Ishikawa (cell line): ENCODE measurements at regions not wholly inside any gene's neighbourhood (a gene's known extent, or its start where the extent isn't known, plus 50 kb on each side); places are given as distances from the start of the nearest gene placed in this dataset.

Experiments used
- CEBPB ChIP-seq: IDR thresholded peaks from 2 replicates; pipeline ENCODE4 v1.6.1; 2012
- CREB1 ChIP-seq: IDR thresholded peaks from 2 replicates; pipeline ENCODE4 v1.6.1; 2012; ENCODE audit warnings: low read depth
- EGR1 ChIP-seq: IDR thresholded peaks from 2 replicates; pipeline ENCODE4 v1.6.1; 2012
- EP300 ChIP-seq: IDR thresholded peaks from 2 replicates; pipeline ENCODE4 v1.6.1; 2012; ENCODE audit warnings: borderline replicate concordance
- FOXM1 ChIP-seq: IDR thresholded peaks from 2 replicates; pipeline ENCODE4 v1.6.1; 2012; ENCODE audit warnings: low read depth, borderline replicate concordance
- NFIC ChIP-seq: IDR thresholded peaks from 2 replicates; pipeline ENCODE4 v1.6.1; 2012
- RAD21 ChIP-seq: IDR thresholded peaks from 2 replicates; pipeline ENCODE4 v1.6.1; 2012; ENCODE audit warnings: low read depth
- TAF1 ChIP-seq: IDR thresholded peaks from 2 replicates; pipeline ENCODE4 v1.6.1; 2012; ENCODE audit warnings: low read depth, mild to moderate bottlenecking
- TCF12 ChIP-seq: IDR thresholded peaks from 2 replicates; pipeline ENCODE4 v1.6.1; 2012; ENCODE audit warnings: low read depth
- TEAD4 ChIP-seq: IDR thresholded peaks from 2 replicates; pipeline ENCODE4 v1.6.1; 2012
- YY1 ChIP-seq: IDR thresholded peaks from 2 replicates; pipeline ENCODE4 v1.6.1; 2012; ENCODE audit warnings: low read depth
- ZBTB7A ChIP-seq: IDR thresholded peaks from 2 replicates; pipeline ENCODE4 v1.6.1; 2012; ENCODE audit warnings: low read depth
- TF ChIP-seq, protein P1 (sequence below): IDR thresholded peaks from 2 replicates; pipeline ENCODE4 v1.6.1; 2012; ENCODE audit warnings: low read depth, mild to moderate bottlenecking
- TF ChIP-seq, protein P2 (sequence below): IDR thresholded peaks from 2 replicates; pipeline ENCODE4 v1.6.1; 2012
- TF ChIP-seq, protein P3 (sequence below): IDR thresholded peaks from 2 replicates; pipeline ENCODE4 v1.6.1; 2012

DNA sequence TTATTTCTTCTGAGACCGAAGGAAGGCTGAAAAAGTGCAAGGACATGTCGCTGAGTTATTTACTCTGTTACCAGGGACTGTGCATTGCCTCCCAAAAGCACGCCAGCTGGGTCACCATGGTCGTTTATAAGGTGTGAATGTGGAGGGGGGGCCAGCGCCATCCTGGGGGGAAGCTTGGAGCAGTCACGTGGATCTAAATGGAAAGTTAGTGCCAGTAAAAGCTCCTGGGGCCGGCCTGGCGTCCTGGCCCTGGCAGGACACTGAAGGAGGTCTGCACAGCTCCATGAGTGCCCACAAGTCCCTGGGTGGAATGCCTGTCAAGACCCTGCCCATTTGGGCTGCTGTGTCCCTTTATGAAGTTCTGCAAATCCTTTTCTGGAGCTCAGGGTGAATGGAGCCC is 82.6 kb downstream of the C16orf95 start:
- TF ChIP-seq CREB1 (no peak), RAD21 (no peak), YY1 (no peak), ZBTB7A (no peak), EGR1 (no peak), TCF12 (no peak), TAF1 (no peak), EP300 (no peak), FOXM1 (no peak), NFIC (no peak), CEBPB (no peak), TEAD4 (no peak)
- TF ChIP-seq, protein P1, sequence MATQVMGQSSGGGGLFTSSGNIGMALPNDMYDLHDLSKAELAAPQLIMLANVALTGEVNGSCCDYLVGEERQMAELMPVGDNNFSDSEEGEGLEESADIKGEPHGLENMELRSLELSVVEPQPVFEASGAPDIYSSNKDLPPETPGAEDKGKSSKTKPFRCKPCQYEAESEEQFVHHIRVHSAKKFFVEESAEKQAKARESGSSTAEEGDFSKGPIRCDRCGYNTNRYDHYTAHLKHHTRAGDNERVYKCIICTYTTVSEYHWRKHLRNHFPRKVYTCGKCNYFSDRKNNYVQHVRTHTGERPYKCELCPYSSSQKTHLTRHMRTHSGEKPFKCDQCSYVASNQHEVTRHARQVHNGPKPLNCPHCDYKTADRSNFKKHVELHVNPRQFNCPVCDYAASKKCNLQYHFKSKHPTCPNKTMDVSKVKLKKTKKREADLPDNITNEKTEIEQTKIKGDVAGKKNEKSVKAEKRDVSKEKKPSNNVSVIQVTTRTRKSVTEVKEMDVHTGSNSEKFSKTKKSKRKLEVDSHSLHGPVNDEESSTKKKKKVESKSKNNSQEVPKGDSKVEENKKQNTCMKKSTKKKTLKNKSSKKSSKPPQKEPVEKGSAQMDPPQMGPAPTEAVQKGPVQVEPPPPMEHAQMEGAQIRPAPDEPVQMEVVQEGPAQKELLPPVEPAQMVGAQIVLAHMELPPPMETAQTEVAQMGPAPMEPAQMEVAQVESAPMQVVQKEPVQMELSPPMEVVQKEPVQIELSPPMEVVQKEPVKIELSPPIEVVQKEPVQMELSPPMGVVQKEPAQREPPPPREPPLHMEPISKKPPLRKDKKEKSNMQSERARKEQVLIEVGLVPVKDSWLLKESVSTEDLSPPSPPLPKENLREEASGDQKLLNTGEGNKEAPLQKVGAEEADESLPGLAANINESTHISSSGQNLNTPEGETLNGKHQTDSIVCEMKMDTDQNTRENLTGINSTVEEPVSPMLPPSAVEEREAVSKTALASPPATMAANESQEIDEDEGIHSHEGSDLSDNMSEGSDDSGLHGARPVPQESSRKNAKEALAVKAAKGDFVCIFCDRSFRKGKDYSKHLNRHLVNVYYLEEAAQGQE: no peak
- TF ChIP-seq, protein P2, sequence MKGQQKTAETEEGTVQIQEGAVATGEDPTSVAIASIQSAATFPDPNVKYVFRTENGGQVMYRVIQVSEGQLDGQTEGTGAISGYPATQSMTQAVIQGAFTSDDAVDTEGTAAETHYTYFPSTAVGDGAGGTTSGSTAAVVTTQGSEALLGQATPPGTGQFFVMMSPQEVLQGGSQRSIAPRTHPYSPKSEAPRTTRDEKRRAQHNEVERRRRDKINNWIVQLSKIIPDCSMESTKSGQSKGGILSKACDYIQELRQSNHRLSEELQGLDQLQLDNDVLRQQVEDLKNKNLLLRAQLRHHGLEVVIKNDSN: no peak
- TF ChIP-seq, protein P3, sequence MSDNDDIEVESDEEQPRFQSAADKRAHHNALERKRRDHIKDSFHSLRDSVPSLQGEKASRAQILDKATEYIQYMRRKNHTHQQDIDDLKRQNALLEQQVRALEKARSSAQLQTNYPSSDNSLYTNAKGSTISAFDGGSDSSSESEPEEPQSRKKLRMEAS: no peak

DNA sequence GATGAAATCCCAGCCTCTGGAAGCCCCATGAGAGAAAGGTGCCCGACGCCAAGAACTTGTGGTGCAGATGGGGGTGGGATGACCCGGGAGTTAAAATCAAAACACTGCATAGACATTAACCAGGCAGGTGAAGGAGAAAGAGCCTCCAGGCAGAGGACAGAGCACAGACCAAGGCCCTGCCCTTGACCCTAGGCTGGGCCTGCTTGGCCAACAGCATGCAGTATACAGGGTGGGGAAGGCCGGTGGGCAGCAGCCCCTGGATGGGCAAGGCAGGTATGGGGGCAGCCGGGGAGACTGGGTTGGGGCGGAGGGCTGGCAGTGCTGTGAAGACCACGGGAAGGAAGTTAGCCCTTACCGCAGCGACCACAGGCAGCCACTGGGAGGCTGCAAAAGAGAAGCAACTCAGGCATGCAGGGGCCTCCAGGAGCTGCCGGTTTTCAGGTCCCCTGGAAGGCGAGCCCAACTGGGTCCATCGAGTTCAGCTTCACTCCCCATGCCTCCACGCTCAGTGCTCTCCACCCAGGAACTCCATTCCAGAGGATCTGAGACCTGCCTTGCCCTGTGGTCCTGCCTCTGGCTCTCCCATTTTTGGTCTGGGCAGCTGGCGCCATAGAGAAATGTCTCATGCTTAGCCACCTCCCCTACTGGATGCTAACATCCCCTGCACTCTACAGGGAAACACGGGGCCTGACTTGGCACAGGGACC is 81.2 kb downstream of the C16orf95 start:
- TF ChIP-seq CEBPB (no peak), TAF1 (no peak), EGR1 (no peak), CREB1 (no peak), FOXM1 (no peak), RAD21 (no peak), NFIC (no peak), EP300 (no peak), TCF12 (no peak), ZBTB7A (no peak)
- TF ChIP-seq, protein P2: no peak
- TF ChIP-seq, protein P3: no peak
- TF ChIP-seq, protein P1: no peak

DNA sequence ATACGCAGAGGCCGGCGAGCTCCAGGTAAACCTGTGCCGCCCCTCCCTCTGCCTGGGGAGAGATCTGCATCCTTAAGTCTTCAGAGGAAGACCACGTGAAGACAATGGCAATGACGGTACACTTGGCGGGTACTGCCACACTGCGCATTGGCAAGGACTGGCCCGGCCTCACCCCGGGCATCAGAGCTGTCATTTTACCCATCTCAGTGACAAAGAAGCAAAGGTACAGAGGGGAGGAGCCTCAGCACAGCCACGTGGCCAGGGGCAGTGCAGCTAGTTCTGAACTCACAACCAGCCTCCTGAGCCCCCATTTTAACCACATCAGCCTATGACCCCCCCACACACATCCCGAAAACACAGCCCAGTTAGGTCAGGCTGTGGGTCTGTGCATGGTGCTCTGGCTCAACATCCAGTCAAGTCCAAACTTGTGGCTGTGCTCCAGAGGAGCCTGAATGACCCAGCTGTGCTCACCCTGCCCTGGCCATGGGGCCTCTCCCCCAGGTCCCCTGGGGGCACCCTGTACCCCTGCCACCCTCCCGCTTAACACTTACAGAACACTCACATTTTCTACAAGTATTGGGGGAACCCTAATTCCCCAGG is 80.6 kb downstream of the C16orf95 start:
- TF ChIP-seq, protein P3: no peak
- TF ChIP-seq CEBPB (no peak), RAD21 (no peak), EP300 (no peak), TEAD4 (no peak), TAF1 (no peak), CREB1 (no peak), EGR1 (no peak), TCF12 (no peak), FOXM1 (no peak), ZBTB7A (no peak), YY1 (no peak), NFIC (no peak)
- TF ChIP-seq, protein P1: no peak
- TF ChIP-seq, protein P2: no peak
